ENCODE measurements at regions not wholly inside any gene's neighbourhood (a gene's known extent, or its start where the extent isn't known, plus 50 kb on each side); places are given as distances from the start of the nearest gene placed in this dataset.

- DNase-seq (ENCODE audit: extremely low spot score): no peak
- Histone ChIP-seq H3K36me3 (ENCODE audit: insufficient read depth) (no peaks in the 10 kb centered on the region), H3K4me3 (ENCODE audit: low read depth, low read length) (no peak overlapping the region), H3K4me1 (ENCODE audit: insufficient read depth) (no peaks in the 10 kb centered on the region), H3K27ac (ENCODE audit: low read depth) (no peak overlapping the region)
- WGBS: 75% methylated on average over 3 of the region's 3 CpGs
These were observed 903.3 kb downstream of the CCSER2 start for GRCh38 chr10:85231534-85232270.

GRCh38 chr10:85235258-85235657 lies 906.9 kb downstream of the CCSER2 start:
- no peak for DNase-seq (ENCODE audit: extremely low spot score)
- no peak overlapping the region for H3K4me3 ChIP-seq (ENCODE audit: low read depth, low read length)
- 73% methylated on average over 2 of the region's 2 CpGs for WGBS

GRCh38 chr10:85238676-85239075 lies 910.3 kb downstream of the CCSER2 start:
- no peaks in the 10 kb centered on the region for H3K36me3 ChIP-seq (ENCODE audit: insufficient read depth)
- no peaks in the 10 kb centered on the region for H3K4me1 ChIP-seq (ENCODE audit: insufficient read depth)
- H3K4me3 ChIP-seq (ENCODE audit: low read depth, low read length): no peak overlapping the region
- no peak overlapping the region for H3K27ac ChIP-seq (ENCODE audit: low read depth)
- 68% methylated on average over 13 of the region's 13 CpGs for WGBS
- DNase-seq (ENCODE audit: extremely low spot score): no peak

More at GRCh38 chr10:85235258-85235657, 906.9 kb downstream of the CCSER2 start:
- H3K36me3 ChIP-seq (ENCODE audit: insufficient read depth): no peaks in the 10 kb centered on the region
- H3K27ac ChIP-seq (ENCODE audit: low read depth): no peak overlapping the region
- H3K4me1 ChIP-seq (ENCODE audit: insufficient read depth): no peaks in the 10 kb centered on the region

- no peak for DNase-seq (ENCODE audit: extremely low spot score)
These were observed 921.9 kb downstream of the CCSER2 start for GRCh38 chr10:85250304-85250703.

GRCh38 chr10:85256481-85256880 lies 928.1 kb downstream of the CCSER2 start:
- 77% methylated on average over 5 of the region's 5 CpGs for WGBS
- no peak overlapping the region for H3K27ac ChIP-seq (ENCODE audit: low read depth)

More at GRCh38 chr10:85250304-85250703, 921.9 kb downstream of the CCSER2 start:
- no peaks in the 10 kb centered on the region for H3K36me3 ChIP-seq (ENCODE audit: insufficient read depth)
- H3K27ac ChIP-seq (ENCODE audit: low read depth): no peak overlapping the region
- H3K4me1 ChIP-seq (ENCODE audit: insufficient read depth): no peaks in the 10 kb centered on the region
- H3K4me3 ChIP-seq (ENCODE audit: low read depth, low read length): no peak overlapping the region
- WGBS: 70% methylated on average over 5 of the region's 5 CpGs

GRCh38 chr10:85259908-85260307 lies 931.5 kb downstream of the CCSER2 start:
- Histone ChIP-seq H3K27ac (ENCODE audit: low read depth) (no peak overlapping the region), H3K4me1 (ENCODE audit: insufficient read depth) (no peaks in the 10 kb centered on the region), H3K36me3 (ENCODE audit: insufficient read depth) (no peaks in the 10 kb centered on the region), H3K4me3 (ENCODE audit: low read depth, low read length) (no peak overlapping the region)
- no peak for DNase-seq (ENCODE audit: extremely low spot score)
- 60% methylated on average over 4 of the region's 4 CpGs for WGBS

More at GRCh38 chr10:85256481-85256880, 928.1 kb downstream of the CCSER2 start:
- Histone ChIP-seq H3K4me3 (ENCODE audit: low read depth, low read length) (no peak overlapping the region), H3K4me1 (ENCODE audit: insufficient read depth) (no peaks in the 10 kb centered on the region), H3K36me3 (ENCODE audit: insufficient read depth) (no peaks in the 10 kb centered on the region)
- DNase-seq (ENCODE audit: extremely low spot score): no peak

GRCh38 chr10:85262992-85263391 lies 934.6 kb downstream of the CCSER2 start:
- no peaks in the 10 kb centered on the region for H3K4me1 ChIP-seq (ENCODE audit: insufficient read depth)
- no peak for DNase-seq (ENCODE audit: extremely low spot score)
- no peak overlapping the region for H3K27ac ChIP-seq (ENCODE audit: low read depth)
- no peaks in the 10 kb centered on the region for H3K36me3 ChIP-seq (ENCODE audit: insufficient read depth)
- no peak overlapping the region for H3K4me3 ChIP-seq (ENCODE audit: low read depth, low read length)

GRCh38 chr10:85265121-85265520 lies 936.7 kb downstream of the CCSER2 start:
- Histone ChIP-seq H3K4me1 (ENCODE audit: insufficient read depth) (no peaks in the 10 kb centered on the region), H3K27ac (ENCODE audit: low read depth) (no peak overlapping the region), H3K4me3 (ENCODE audit: low read depth, low read length) (no peak overlapping the region), H3K36me3 (ENCODE audit: insufficient read depth) (no peaks in the 10 kb centered on the region)
- no peak for DNase-seq (ENCODE audit: extremely low spot score)

GRCh38 chr10:85266808-85267207 lies 938.4 kb downstream of the CCSER2 start:
- 72% methylated on average over 1 of the region's 1 CpG for WGBS
- H3K27ac ChIP-seq (ENCODE audit: low read depth): no peak overlapping the region
- H3K36me3 ChIP-seq (ENCODE audit: insufficient read depth): no peaks in the 10 kb centered on the region
- no peaks in the 10 kb centered on the region for H3K4me1 ChIP-seq (ENCODE audit: insufficient read depth)
- no peak for DNase-seq (ENCODE audit: extremely low spot score)
- no peak overlapping the region for H3K4me3 ChIP-seq (ENCODE audit: low read depth, low read length)

GRCh38 chr10:85280014-85280413 lies 951.6 kb downstream of the CCSER2 start:
- Histone ChIP-seq H3K27ac (ENCODE audit: low read depth) (no peak overlapping the region), H3K4me1 (ENCODE audit: insufficient read depth) (no peaks in the 10 kb centered on the region), H3K4me3 (ENCODE audit: low read depth, low read length) (no peak overlapping the region), H3K36me3 (ENCODE audit: insufficient read depth) (no peaks in the 10 kb centered on the region)
- no peak for DNase-seq (ENCODE audit: extremely low spot score)
- 47% methylated on average over 4 of the region's 4 CpGs for WGBS

- Histone ChIP-seq H3K4me1 (ENCODE audit: insufficient read depth) (no peaks in the 10 kb centered on the region), H3K4me3 (ENCODE audit: low read depth, low read length) (no peak overlapping the region), H3K27ac (ENCODE audit: low read depth) (no peak overlapping the region), H3K36me3 (ENCODE audit: insufficient read depth) (no peaks in the 10 kb centered on the region)
- DNase-seq (ENCODE audit: extremely low spot score): no peak
- 34% methylated on average over 3 of the region's 3 CpGs for WGBS
These were observed 956.7 kb downstream of the CCSER2 start for GRCh38 chr10:85284778-85285770.

GRCh38 chr10:85293483-85293882 lies 965.1 kb downstream of the CCSER2 start:
- 82% methylated on average over 3 of the region's 3 CpGs for WGBS
- Histone ChIP-seq H3K36me3 (ENCODE audit: insufficient read depth) (no peaks in the 10 kb centered on the region), H3K4me3 (ENCODE audit: low read depth, low read length) (no peak overlapping the region), H3K4me1 (ENCODE audit: insufficient read depth) (no peaks in the 10 kb centered on the region), H3K27ac (ENCODE audit: low read depth) (no peak overlapping the region)
- DNase-seq (ENCODE audit: extremely low spot score): no peak

- Histone ChIP-seq H3K4me3 (ENCODE audit: low read depth, low read length) (no peak overlapping the region), H3K27ac (ENCODE audit: low read depth) (no peak overlapping the region), H3K36me3 (ENCODE audit: insufficient read depth) (no peaks in the 10 kb centered on the region), H3K4me1 (ENCODE audit: insufficient read depth) (no peaks in the 10 kb centered on the region)
- 50% methylated on average over 2 of the region's 2 CpGs for WGBS
- DNase-seq (ENCODE audit: extremely low spot score): no peak
These were observed 983.4 kb downstream of the CCSER2 start for GRCh38 chr10:85311613-85312337.

Data from urinary bladder (tissue), 3 donors.